HEK293 (cell line): ENCODE measurements at regions not wholly inside any gene's neighbourhood (a gene's known extent, or its start where the extent isn't known, plus 50 kb on each side); places are given as distances from the start of the nearest gene placed in this dataset.
"Not testable (repeated sequence)": the region's sequence is repeated elsewhere in the genome, so short reads cannot be mapped to it uniquely, and the experiment has no call there.

ENCODE experiments used
- CTCF ChIA-PET: fragments of 350-600 bp; formaldehyde crosslinking; extraction: SDS; loops from one replicate; lab custom pipeline; 2021; ENCODE audit warnings: antibody characterized with exemption; lab: Yijun Ruan, JAX
- POLR2A ChIA-PET: fragments of 300-600 bp; formaldehyde crosslinking; extraction: SDS; loops from one replicate; lab custom pipeline; 2020; ENCODE audit warnings: antibody characterized with exemption, inconsistent platforms; lab: Yijun Ruan, JAX
- H3K27ac ChIP-seq: fragments of 200-500 bp; sonication (Bioruptor generic); 2 replicates; pipeline ENCODE4 v1.5.1; 2014; ENCODE audit warnings: low read depth, low read length, control low read depth, inconsistent platforms; ENCODE audit errors: extremely low read depth
- H3K36me3 ChIP-seq, 2 experiments: fragments of 200-500 bp in 1 of 2; sonication (Bioruptor generic) in 1 of 2; 1 replicate in 1 of 2; 2 replicates in 1 of 2; pipeline ENCODE4 v1.5.1; 2014 to 2017; ENCODE audit warnings: inconsistent platforms in 2 of 2, low read length in 2 of 2; ENCODE audit not compliant: control insufficient read depth in 2 of 2, insufficient read depth in 1 of 2
- H3K4me1 ChIP-seq: fragments of 200-500 bp; sonication (Bioruptor generic); 2 replicates; pipeline ENCODE4 v1.5.1; 2014; ENCODE audit warnings: mild to moderate bottlenecking, low read length, inconsistent platforms; ENCODE audit not compliant: control insufficient read depth, insufficient read depth
- H3K4me3 ChIP-seq: 2 replicates; pipeline ENCODE4 v1.5.1; 2011; ENCODE audit warnings: low read depth, mild to moderate bottlenecking, control low read depth, low read length, moderate library complexity
- H3K9me3 ChIP-seq: fragments of 200-500 bp; sonication (Bioruptor generic); 2 replicates; pipeline ENCODE4 v1.5.1; 2014; ENCODE audit warnings: low read depth, low read length, inconsistent platforms; ENCODE audit not compliant: control insufficient read depth, insufficient read depth
- MEIS1 ChIP-seq: sonication (generic); formaldehyde crosslinking; IDR thresholded peaks from 2 replicates; pipeline ENCODE4 v1.8.1; 2022; ENCODE audit warnings: missing genetic modification reagents, mild to moderate bottlenecking, borderline replicate concordance
- PBX3 ChIP-seq: sonication (generic); formaldehyde crosslinking; IDR thresholded peaks from 2 replicates; pipeline ENCODE4 v1.8.1; 2022; ENCODE audit warnings: mild to moderate bottlenecking, moderate library complexity, missing genetic modification reagents
- PRDM2 ChIP-seq: fragments of 450-650 bp; formaldehyde crosslinking; IDR thresholded peaks from 2 replicates; pipeline ENCODE4 v1.5.1; 2016; ENCODE audit warnings: missing biosample characterization, missing genetic modification characterization, borderline replicate concordance
- REST ChIP-seq: fragments of 450-650 bp; formaldehyde crosslinking; IDR thresholded peaks from 2 replicates; pipeline ENCODE4 v1.5.1; 2016; ENCODE audit warnings: missing biosample characterization, missing genetic modification characterization
- ZNF211 ChIP-seq: fragments of 450-650 bp; formaldehyde crosslinking; IDR thresholded peaks from 2 replicates; pipeline ENCODE4 v1.5.1; 2016; ENCODE audit warnings: low read depth, missing biosample characterization, missing genetic modification characterization
- ZNF23 ChIP-seq: fragments of 450-650 bp; formaldehyde crosslinking; IDR thresholded peaks from 2 replicates; pipeline ENCODE4 v1.5.1; 2016; ENCODE audit warnings: missing biosample characterization, missing genetic modification characterization, borderline replicate concordance
- ZNF248 ChIP-seq: fragments of 450-650 bp; formaldehyde crosslinking; IDR thresholded peaks from 2 replicates; pipeline ENCODE4 v1.5.1; 2017; ENCODE audit warnings: missing biosample characterization, missing genetic modification characterization
- ZNF280D ChIP-seq: fragments of 450-650 bp; formaldehyde crosslinking; IDR thresholded peaks from 2 replicates; pipeline ENCODE4 v1.5.1; 2016; ENCODE audit warnings: missing biosample characterization, missing genetic modification characterization
- ZNF449 ChIP-seq: fragments of 450-650 bp; formaldehyde crosslinking; IDR thresholded peaks from 2 replicates; pipeline ENCODE4 v1.5.1; 2017; ENCODE audit warnings: missing biosample characterization, mild to moderate bottlenecking, missing genetic modification characterization, moderate library complexity
- ZNF488 ChIP-seq: fragments of 450-650 bp; formaldehyde crosslinking; IDR thresholded peaks from 2 replicates; pipeline ENCODE4 v1.5.1; 2016; ENCODE audit warnings: missing biosample characterization, missing genetic modification characterization
- ZNF558 ChIP-seq: fragments of 450-650 bp; formaldehyde crosslinking; IDR thresholded peaks from 2 replicates; pipeline ENCODE4 v1.5.1; 2016; ENCODE audit warnings: missing biosample characterization, missing genetic modification characterization
- ZSCAN5A ChIP-seq: fragments of 450-650 bp; formaldehyde crosslinking; IDR thresholded peaks from 2 replicates; pipeline ENCODE4 v1.5.1; 2016; ENCODE audit warnings: missing biosample characterization, missing genetic modification characterization

- Histone ChIP-seq H3K27ac (no peak overlapping the region), H3K4me1 (no peaks in the 10 kb centered on the region), H3K4me3 (no peak overlapping the region), H3K9me3 (no peaks in the 10 kb centered on the region), H3K36me3 (no peaks in the 10 kb centered on the region)
- no peak for TF ChIP-seq PBX3
- TF ChIP-seq ZSCAN5A (tag by site-specific recombination) = no peak
- no peak for TF ChIP-seq ZNF280D (tag by site-specific recombination)
- TF ChIP-seq ZNF23 (tag by site-specific recombination) = no peak
- ChIA-PET POLR2A (no interaction called here), CTCF (no interaction called here)
These were observed 157.4 kb upstream of the GMNC start for GRCh38 chr3:191019855-191020254.

GRCh38 chr3:191015960-191016359 lies 153.5 kb upstream of the GMNC start:
- H3K36me3 ChIP-seq, H3K27ac ChIP-seq, POLR2A ChIA-PET, H3K9me3 ChIP-seq, H3K4me3 ChIP-seq, H3K4me1 ChIP-seq: not testable (repeated sequence)
- CTCF ChIA-PET = interaction anchor here (0.7 kb wide), 1 partner anchor 205 kb away, joined by 3 read pairs; no protein-coding TSS in a partner anchor

GRCh38 chr3:191008074-191008473 lies 145.6 kb upstream of the GMNC start:
- H3K4me1 ChIP-seq = no peaks in the 10 kb centered on the region
- no peak overlapping the region for H3K4me3 ChIP-seq
- H3K27ac ChIP-seq = no peak overlapping the region
- POLR2A ChIA-PET = no interaction called here
- H3K36me3 ChIP-seq = no peaks in the 10 kb centered on the region
- H3K9me3 ChIP-seq = no peaks in the 10 kb centered on the region
- CTCF ChIA-PET = no interaction called here
- TF ChIP-seq ZNF558 (tag by site-specific recombination) (no peak), ZNF449 (tag by site-specific recombination) (no peak), ZNF248 (tag by site-specific recombination) (no peak), MEIS1 (CRISPR knock-in tag) (no peak), ZNF488 (tag by site-specific recombination) (no peak), REST (tag by site-specific recombination) (no peak), ZNF211 (no peak), PRDM2 (tag by site-specific recombination) (no peak)
